ENCODE measurements at regions not wholly inside any gene's neighbourhood (a gene's known extent, or its start where the extent isn't known, plus 50 kb on each side); places are given as distances from the start of the nearest gene placed in this dataset.

DNA sequence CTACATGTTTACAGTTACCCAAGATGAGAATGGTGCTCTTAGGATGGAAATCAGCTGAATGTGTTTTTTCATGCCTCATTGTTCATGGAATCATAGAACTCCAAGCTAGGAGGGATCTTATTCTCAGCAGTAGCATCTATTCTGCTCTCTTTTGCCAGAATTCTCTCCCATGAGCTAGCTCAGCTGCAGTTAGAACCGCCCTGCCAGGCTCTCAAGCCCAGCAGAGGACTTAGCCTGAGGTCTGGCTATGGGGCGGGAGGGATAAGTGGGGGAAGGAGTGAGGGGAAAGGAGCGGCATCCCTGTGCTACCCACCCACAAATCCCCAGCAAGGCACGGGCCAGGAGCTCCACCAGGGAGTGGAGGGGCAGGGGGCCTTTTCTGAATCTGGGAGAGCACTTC, 120.7 kb upstream of the PLXNA4 start:
- Histone ChIP-seq H3K27ac (ENCODE audit: low read length) (no peak overlapping the region), H3K36me3 (ENCODE audit: insufficient read depth, low read length) (no peaks in the 10 kb centered on the region), H3K79me2 (ENCODE audit: insufficient read depth, low read length) (no peaks in the 10 kb centered on the region), H3K9ac (ENCODE audit: low read depth, low read length) (no peak overlapping the region), H3K4me2 (ENCODE audit: insufficient read depth, low read length) (no peak overlapping the region), H3K9me3 (ENCODE audit: insufficient read depth, low read length, severe bottlenecking) (no peaks in the 10 kb centered on the region), H3K4me3 (ENCODE audit: low read depth in 1 of 2, low read length in 2 of 2) (no peak overlapping the region), H2AFZ (ENCODE audit: low read depth, low read length) (no peak overlapping the region), H3K4me1 (ENCODE audit: insufficient read depth, low read length) (no peaks in the 10 kb centered on the region), H4K20me1 (ENCODE audit: insufficient read depth, low read length) (no peaks in the 10 kb centered on the region), H3K27me3 (ENCODE audit: insufficient read depth, low read length, poor library complexity) (no peaks in the 10 kb centered on the region)
- DNase-seq (no peak), ATAC-seq (ENCODE audit: insufficient read depth, low read depth) (no peak)
- no peak for TF ChIP-seq EZH2 (IDR thresholded peaks at IDR 0.05; ENCODE audit: borderline replicate concordance, low read depth, low read length, severe bottlenecking)
- TF ChIP-seq, protein P1, sequence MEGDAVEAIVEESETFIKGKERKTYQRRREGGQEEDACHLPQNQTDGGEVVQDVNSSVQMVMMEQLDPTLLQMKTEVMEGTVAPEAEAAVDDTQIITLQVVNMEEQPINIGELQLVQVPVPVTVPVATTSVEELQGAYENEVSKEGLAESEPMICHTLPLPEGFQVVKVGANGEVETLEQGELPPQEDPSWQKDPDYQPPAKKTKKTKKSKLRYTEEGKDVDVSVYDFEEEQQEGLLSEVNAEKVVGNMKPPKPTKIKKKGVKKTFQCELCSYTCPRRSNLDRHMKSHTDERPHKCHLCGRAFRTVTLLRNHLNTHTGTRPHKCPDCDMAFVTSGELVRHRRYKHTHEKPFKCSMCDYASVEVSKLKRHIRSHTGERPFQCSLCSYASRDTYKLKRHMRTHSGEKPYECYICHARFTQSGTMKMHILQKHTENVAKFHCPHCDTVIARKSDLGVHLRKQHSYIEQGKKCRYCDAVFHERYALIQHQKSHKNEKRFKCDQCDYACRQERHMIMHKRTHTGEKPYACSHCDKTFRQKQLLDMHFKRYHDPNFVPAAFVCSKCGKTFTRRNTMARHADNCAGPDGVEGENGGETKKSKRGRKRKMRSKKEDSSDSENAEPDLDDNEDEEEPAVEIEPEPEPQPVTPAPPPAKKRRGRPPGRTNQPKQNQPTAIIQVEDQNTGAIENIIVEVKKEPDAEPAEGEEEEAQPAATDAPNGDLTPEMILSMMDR (IDR thresholded peaks at IDR 0.05; ENCODE audit: borderline replicate concordance, extremely low read depth, low read length, poor library complexity, severe bottlenecking), result no peak

DNA sequence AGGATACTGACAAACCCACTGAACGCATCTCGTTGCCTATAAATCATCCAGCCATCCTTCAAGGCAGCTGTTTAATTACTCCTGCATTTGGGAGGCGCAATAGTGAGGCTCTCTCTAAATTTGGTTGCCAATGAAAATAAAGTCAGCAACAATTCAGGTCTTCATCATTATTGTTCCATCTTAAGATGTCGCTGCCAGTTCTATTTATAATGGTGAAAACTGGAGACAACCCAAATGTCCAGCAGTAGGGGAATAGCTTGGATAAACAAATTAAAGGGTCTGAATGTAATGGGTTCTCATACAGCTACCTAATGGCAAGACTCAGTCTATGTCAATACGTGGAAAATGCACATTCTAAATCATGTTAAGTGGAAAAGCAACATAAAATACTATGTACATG, 120.1 kb upstream of the PLXNA4 start:
- H3K9ac ChIP-seq (ENCODE audit: low read depth, low read length), result no peak overlapping the region
- no peaks in the 10 kb centered on the region for H3K4me1 ChIP-seq (ENCODE audit: insufficient read depth, low read length)
- H3K4me3 ChIP-seq (ENCODE audit: low read depth in 1 of 2, low read length in 2 of 2), result no peak overlapping the region
- no peak for TF ChIP-seq EZH2 (IDR thresholded peaks at IDR 0.05; ENCODE audit: borderline replicate concordance, low read depth, low read length, severe bottlenecking)
- TF ChIP-seq, protein P1 (IDR thresholded peaks at IDR 0.05; ENCODE audit: borderline replicate concordance, extremely low read depth, low read length, poor library complexity, severe bottlenecking), result no peak
- H3K27ac ChIP-seq (ENCODE audit: low read length), result no peak overlapping the region
- H3K27me3 ChIP-seq (ENCODE audit: insufficient read depth, low read length, poor library complexity), result no peaks in the 10 kb centered on the region
- no peaks in the 10 kb centered on the region for H3K36me3 ChIP-seq (ENCODE audit: insufficient read depth, low read length)
- no peak for ATAC-seq (ENCODE audit: insufficient read depth, low read depth)
- H3K79me2 ChIP-seq (ENCODE audit: insufficient read depth, low read length), result no peaks in the 10 kb centered on the region
- H2AFZ ChIP-seq (ENCODE audit: low read depth, low read length), result no peak overlapping the region
- no peaks in the 10 kb centered on the region for H4K20me1 ChIP-seq (ENCODE audit: insufficient read depth, low read length)
- DNase-seq, result no peak
- no peaks in the 10 kb centered on the region for H3K9me3 ChIP-seq (ENCODE audit: insufficient read depth, low read length, severe bottlenecking)
- H3K4me2 ChIP-seq (ENCODE audit: insufficient read depth, low read length), result no peak overlapping the region

DNA sequence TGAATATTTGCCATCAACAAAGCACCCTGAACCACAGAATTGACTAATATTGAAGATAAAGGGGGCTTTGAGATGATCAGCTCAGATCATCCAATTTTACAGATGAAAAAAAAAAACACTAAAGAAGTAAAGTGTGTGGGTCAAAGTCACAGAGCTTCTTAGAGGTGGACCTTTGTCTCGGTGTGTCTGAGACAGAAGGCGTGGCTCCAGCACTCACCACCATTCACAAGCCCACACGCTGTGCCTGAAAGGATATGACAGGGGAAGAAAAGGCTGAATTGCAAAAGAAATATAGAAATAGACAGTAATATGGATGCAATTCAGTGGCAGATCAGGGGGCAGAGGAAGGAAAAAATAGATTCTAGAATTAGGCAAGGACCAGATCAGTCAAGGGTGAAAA, 114.9 kb upstream of the PLXNA4 start:
- Histone ChIP-seq H3K27me3 (ENCODE audit: insufficient read depth, low read length, poor library complexity) (no peaks in the 10 kb centered on the region), H3K4me1 (ENCODE audit: insufficient read depth, low read length) (no peaks in the 10 kb centered on the region), H3K4me2 (ENCODE audit: insufficient read depth, low read length) (no peak overlapping the region), H3K4me3 (ENCODE audit: low read depth in 1 of 2, low read length in 2 of 2) (no peak overlapping the region), H3K27ac (ENCODE audit: low read length) (no peak overlapping the region), H3K9me3 (ENCODE audit: insufficient read depth, low read length, severe bottlenecking) (peaks cover 2% of the 10 kb centered on the region), H3K36me3 (ENCODE audit: insufficient read depth, low read length) (no peaks in the 10 kb centered on the region), H2AFZ (ENCODE audit: low read depth, low read length) (no peak overlapping the region), H3K79me2 (ENCODE audit: insufficient read depth, low read length) (no peaks in the 10 kb centered on the region), H4K20me1 (ENCODE audit: insufficient read depth, low read length) (no peaks in the 10 kb centered on the region), H3K9ac (ENCODE audit: low read depth, low read length) (no peak overlapping the region)
- DNase-seq, result no peak
- no peak for TF ChIP-seq EZH2 (IDR thresholded peaks at IDR 0.05; ENCODE audit: borderline replicate concordance, low read depth, low read length, severe bottlenecking)
- TF ChIP-seq, protein P1 (IDR thresholded peaks at IDR 0.05; ENCODE audit: borderline replicate concordance, extremely low read depth, low read length, poor library complexity, severe bottlenecking), result no peak
- no peak for ATAC-seq (ENCODE audit: insufficient read depth, low read depth)

DNA sequence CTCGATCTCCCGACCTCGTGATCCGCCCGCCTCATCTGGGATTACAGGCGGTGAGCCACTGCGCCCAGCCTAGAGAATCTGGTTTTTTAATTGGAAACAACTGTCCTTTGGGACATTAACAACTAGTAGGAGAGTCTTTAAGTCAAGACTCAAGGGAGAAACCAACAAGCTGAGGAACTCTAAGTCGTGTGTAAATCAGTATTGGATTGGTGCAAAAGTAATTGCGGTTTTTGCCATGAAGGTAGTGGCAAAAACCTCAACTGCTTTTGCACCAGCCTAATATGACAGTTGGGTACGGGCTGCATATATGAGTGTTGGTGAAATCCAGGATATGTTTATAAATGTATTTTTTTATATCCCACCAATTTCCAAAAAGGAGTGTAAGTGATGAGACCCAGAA, 113.9 kb upstream of the PLXNA4 start:
- DNase-seq, result no peak
- no peak overlapping the region for H3K9ac ChIP-seq (ENCODE audit: low read depth, low read length)
- TF ChIP-seq, protein P1 (IDR thresholded peaks at IDR 0.05; ENCODE audit: borderline replicate concordance, extremely low read depth, low read length, poor library complexity, severe bottlenecking), result no peak
- TF ChIP-seq EZH2 (IDR thresholded peaks at IDR 0.05; ENCODE audit: borderline replicate concordance, low read depth, low read length, severe bottlenecking), result no peak
- H3K4me1 ChIP-seq (ENCODE audit: insufficient read depth, low read length), result no peaks in the 10 kb centered on the region
- no peak for ATAC-seq (ENCODE audit: insufficient read depth, low read depth)
- H3K79me2 ChIP-seq (ENCODE audit: insufficient read depth, low read length), result no peaks in the 10 kb centered on the region
- no peaks in the 10 kb centered on the region for H3K27me3 ChIP-seq (ENCODE audit: insufficient read depth, low read length, poor library complexity)
- no peak overlapping the region for H3K4me2 ChIP-seq (ENCODE audit: insufficient read depth, low read length)
- no peak overlapping the region for H3K4me3 ChIP-seq (ENCODE audit: low read depth in 1 of 2, low read length in 2 of 2)
- H2AFZ ChIP-seq (ENCODE audit: low read depth, low read length), result no peak overlapping the region
- H3K27ac ChIP-seq (ENCODE audit: low read length), result no peak overlapping the region
- H3K36me3 ChIP-seq (ENCODE audit: insufficient read depth, low read length), result no peaks in the 10 kb centered on the region
- H4K20me1 ChIP-seq (ENCODE audit: insufficient read depth, low read length), result no peaks in the 10 kb centered on the region
- peaks cover 5% of the 10 kb centered on the region for H3K9me3 ChIP-seq (ENCODE audit: insufficient read depth, low read length, severe bottlenecking)

Measured in DND-41 (cell line).